Sigmoid colon (tissue), 3 donors: ENCODE measurements at regions not wholly inside any gene's neighbourhood (a gene's known extent, or its start where the extent isn't known, plus 50 kb on each side); places are given as distances from the start of the nearest gene placed in this dataset.

Source experiments
- CTCF ChIP-seq, 4 experiments: fragments of 450-650 bp in 3 of 4; fragments of 200-600 bp in 1 of 4; IDR thresholded peaks; one replicate each; pipeline ENCODE4 v1.5.1; 2016 to 2019; ENCODE audit warnings: antibody characterized with exemption in 4 of 4, mild to moderate bottlenecking in 3 of 4, moderate library complexity in 2 of 4
- POLR2A ChIP-seq, 2 donors: fragments of 450-650 bp; IDR thresholded peaks; one replicate each; pipeline ENCODE4 v1.6.1; 2016; ENCODE audit warnings: antibody characterized with exemption in 2 of 2, mild to moderate bottlenecking in 2 of 2, moderate library complexity in 2 of 2

GRCh38 chr5:169522851-169523250 is 60.7 kb upstream of the SPDL1 start:
- TF ChIP-seq POLR2A (IDR thresholded peaks at IDR 0.05): no peak
- TF ChIP-seq CTCF (IDR thresholded peaks at IDR 0.05): no peak
